Thyroid gland (tissue), 4 donors: ENCODE measurements at regions not wholly inside any gene's neighbourhood (a gene's known extent, or its start where the extent isn't known, plus 50 kb on each side); places are given as distances from the start of the nearest gene placed in this dataset.

Experiments
- CTCF ChIP-seq, 6 experiments: fragments of 200-600 bp in 3 of 6; fragments of 450-650 bp in 3 of 6; sonication (generic) in 3 of 6; IDR thresholded peaks; one replicate each; pipeline ENCODE4 v1.5.1; 2016 to 2019; ENCODE audit warnings: antibody characterized with exemption in 6 of 6, mild to moderate bottlenecking in 2 of 6, inconsistent platforms in 1 of 6, moderate library complexity in 1 of 6
- POLR2A ChIP-seq, 2 donors: fragments of 450-650 bp; IDR thresholded peaks; one replicate each; pipeline ENCODE4 v1.6.1; 2017; ENCODE audit warnings: antibody characterized with exemption in 2 of 2, mild to moderate bottlenecking in 2 of 2, moderate library complexity in 1 of 2

- TF ChIP-seq CTCF (IDR thresholded peaks at IDR 0.05): peak in 5 of 6 experiments; percentile 23 to 53 (median 34)
- TF ChIP-seq POLR2A (IDR thresholded peaks at IDR 0.05): no peak
These were observed 143.6 kb downstream of the SLIT2 start for GRCh38 chr4:20395160-20395773.
